Stimulated activated CD8-positive, alpha-beta memory T cell treated with anti-CD3 and anti-CD28 coated beads, Interleukin-15, amount 100 ng/mL, for 1 hour (primary cell): ENCODE measurements at regions not wholly inside any gene's neighbourhood (a gene's known extent, or its start where the extent isn't known, plus 50 kb on each side); places are given as distances from the start of the nearest gene placed in this dataset.

Experiments used
- DNase-seq: peaks from one replicate; pipeline ENCODE4 v3.0.0-alpha.2; 2020; ENCODE audit warnings: low read depth

- no peak for DNase-seq
Measured at GRCh38 chr12:25005376-25005775, 56.5 kb upstream of the BCAT1 start.

GRCh38 chr12:25004447-25004846 is 55.5 kb upstream of the BCAT1 start:
- DNase-seq, result no peak

GRCh38 chr12:25001311-25001710 is 52.4 kb upstream of the BCAT1 start:
- DNase-seq, result no peak
